Gastroesophageal sphincter (tissue), 4 donors: ENCODE measurements at regions not wholly inside any gene's neighbourhood (a gene's known extent, or its start where the extent isn't known, plus 50 kb on each side); places are given as distances from the start of the nearest gene placed in this dataset.

Experiments
- ATAC-seq: fragments of 150-250 bp; one replicate; pipeline ENCODE4 v1.9.1; 2016; ENCODE audit warnings: mild to moderate bottlenecking, moderate library complexity
- H3K27ac ChIP-seq, 4 donors: fragments of 200-600 bp; sonication (generic) in 3 of 4; 1 replicate in 3 of 4; 2 replicates in 1 of 4; pipeline ENCODE4 v1.5.1; 2016 to 2019
- H3K27me3 ChIP-seq: fragments of 200-600 bp; sonication (generic); one replicate; pipeline ENCODE4 v1.5.1; 2019
- H3K36me3 ChIP-seq, 2 donors: fragments of 200-600 bp; sonication (generic); one replicate each; pipeline ENCODE4 v1.5.1; 2019; ENCODE audit warnings: control low read depth in 1 of 2
- H3K4me1 ChIP-seq, 3 donors: fragments of 200-600 bp; sonication (generic); 1 replicate in 2 of 3; 2 replicates in 1 of 3; pipeline ENCODE4 v1.5.1; 2016 to 2019; ENCODE audit warnings: control low read depth in 2 of 3
- H3K4me3 ChIP-seq, 2 donors: fragments of 200-600 bp; sonication (generic); one replicate each; pipeline ENCODE4 v1.5.1; 2019; ENCODE audit warnings: mild to moderate bottlenecking in 1 of 2, moderate library complexity in 1 of 2
- H3K9me3 ChIP-seq, 3 donors: fragments of 200-600 bp; sonication (generic); one replicate each; pipeline ENCODE4 v1.5.1; 2017 to 2019; ENCODE audit warnings: control low read depth in 2 of 3
- CTCF ChIP-seq, 4 experiments: fragments of 200-600 bp in 2 of 4; fragments of 450-650 bp in 2 of 4; sonication (generic) in 1 of 4; IDR thresholded peaks; one replicate each; pipeline ENCODE4 v1.5.1; 2017 to 2019; ENCODE audit warnings: antibody characterized with exemption in 4 of 4, mild to moderate bottlenecking in 2 of 4, moderate library complexity in 2 of 4
- EP300 ChIP-seq: sonication (generic); formaldehyde crosslinking; IDR thresholded peaks from one replicate; pipeline ENCODE4 v1.6.1; 2017; ENCODE audit warnings: antibody characterized with exemption, mild to moderate bottlenecking
- POLR2A ChIP-seq, 2 donors: fragments of 450-650 bp; IDR thresholded peaks; one replicate each; pipeline ENCODE4 v1.6.1; 2017; ENCODE audit warnings: antibody characterized with exemption in 2 of 2, mild to moderate bottlenecking in 2 of 2, moderate library complexity in 1 of 2
- POLR2AphosphoS5 ChIP-seq: sonication (generic); formaldehyde crosslinking; IDR thresholded peaks from one replicate; pipeline ENCODE4 v1.6.1; 2017; ENCODE audit warnings: antibody characterized with exemption
- WGBS, 2 donors: methylation state at CpG; one replicate each; pipeline ENCODE4 v1.1.5; 2018; ENCODE audit warnings: low coverage in 1 of 2; 5-methylcytosine and 5-hydroxymethylcytosine counted together

- no peaks in the 10 kb centered on the region for H3K36me3 ChIP-seq
- peak; percentile 43 for ATAC-seq
- no peak overlapping the region for H3K27ac ChIP-seq
- WGBS, 2 donors: 87 to 88% methylated on average over 4 of the region's 4 CpGs
- peaks cover 0 to 4% (median 0%) of the 10 kb centered on the region in 3 donors for H3K9me3 ChIP-seq
- H3K4me1 ChIP-seq: peaks cover 0 to 7% (median 0%) of the 10 kb centered on the region in 3 donors
- no peak for TF ChIP-seq EP300
- no peak for TF ChIP-seq CTCF (IDR thresholded peaks at IDR 0.05)
- no peak for TF ChIP-seq POLR2AphosphoS5
- TF ChIP-seq POLR2A (IDR thresholded peaks at IDR 0.05): no peak
- no peaks in the 10 kb centered on the region for H3K27me3 ChIP-seq
- H3K4me3 ChIP-seq: no peak overlapping the region
Observed at GRCh38 chr1:221166559-221167318, 287.5 kb downstream of the HLX start.

GRCh38 chr1:221169447-221169889, 290.2 kb downstream of the HLX start:
- H3K9me3 ChIP-seq: peaks cover 0 to 6% (median 0%) of the 10 kb centered on the region in 3 donors

GRCh38 chr1:221170171-221170570, 290.9 kb downstream of the HLX start:
- no peak for TF ChIP-seq EP300
- no peak for TF ChIP-seq CTCF (IDR thresholded peaks at IDR 0.05)
- no peak for TF ChIP-seq POLR2A (IDR thresholded peaks at IDR 0.05)
- no peak for TF ChIP-seq POLR2AphosphoS5
- no peaks in the 10 kb centered on the region for H3K4me1 ChIP-seq
- no peaks in the 10 kb centered on the region for H3K27me3 ChIP-seq
- H3K9me3 ChIP-seq: peaks cover 0 to 6% (median 0%) of the 10 kb centered on the region in 3 donors
- no peak overlapping the region for H3K27ac ChIP-seq
- H3K36me3 ChIP-seq: no peaks in the 10 kb centered on the region
- no peak for ATAC-seq
- no peak overlapping the region for H3K4me3 ChIP-seq

More at GRCh38 chr1:221169447-221169889, 290.2 kb downstream of the HLX start:
- Histone ChIP-seq H3K27ac (no peak overlapping the region), H3K27me3 (no peaks in the 10 kb centered on the region), H3K4me3 (no peak overlapping the region), H3K4me1 (no peaks in the 10 kb centered on the region), H3K36me3 (no peaks in the 10 kb centered on the region)
- ATAC-seq: no peak
- TF ChIP-seq POLR2AphosphoS5 (no peak), EP300 (no peak), CTCF (IDR thresholded peaks at IDR 0.05) (no peak), POLR2A (IDR thresholded peaks at IDR 0.05) (no peak)
- 35% methylated on average over 2 of the region's 2 CpGs; no CpG with 5 or more reads in 1 of the 2 donors for WGBS, 2 donors

GRCh38 chr1:221171768-221172167, 292.5 kb downstream of the HLX start:
- WGBS, 2 donors: 72 to 90% methylated on average over 1 to 2 of the region's 2 CpGs
- Histone ChIP-seq H3K4me3 (no peak overlapping the region), H3K4me1 (no peaks in the 10 kb centered on the region), H3K36me3 (no peaks in the 10 kb centered on the region), H3K9me3 (peaks cover 0 to 6% (median 0%) of the 10 kb centered on the region in 3 donors), H3K27ac (no peak overlapping the region), H3K27me3 (no peaks in the 10 kb centered on the region)
- TF ChIP-seq POLR2AphosphoS5 (no peak), EP300 (no peak), POLR2A (IDR thresholded peaks at IDR 0.05) (no peak), CTCF (IDR thresholded peaks at IDR 0.05) (no peak)
- ATAC-seq: no peak

GRCh38 chr1:221172841-221173240, 293.6 kb downstream of the HLX start:
- Histone ChIP-seq H3K36me3 (no peaks in the 10 kb centered on the region), H3K4me3 (no peak overlapping the region), H3K9me3 (peaks cover 0 to 6% (median 0%) of the 10 kb centered on the region in 3 donors), H3K4me1 (no peaks in the 10 kb centered on the region), H3K27ac (no peak overlapping the region), H3K27me3 (no peaks in the 10 kb centered on the region)
- no peak for ATAC-seq
- WGBS, 2 donors: 64% methylated on average over 1 of the region's 1 CpG; no CpG with 5 or more reads in 1 of the 2 donors
- TF ChIP-seq POLR2AphosphoS5: no peak
- TF ChIP-seq CTCF (IDR thresholded peaks at IDR 0.05): no peak
- no peak for TF ChIP-seq EP300
- TF ChIP-seq POLR2A (IDR thresholded peaks at IDR 0.05): no peak
